ENCODE measurements at regions not wholly inside any gene's neighbourhood (a gene's known extent, or its start where the extent isn't known, plus 50 kb on each side); places are given as distances from the start of the nearest gene placed in this dataset.

DNA sequence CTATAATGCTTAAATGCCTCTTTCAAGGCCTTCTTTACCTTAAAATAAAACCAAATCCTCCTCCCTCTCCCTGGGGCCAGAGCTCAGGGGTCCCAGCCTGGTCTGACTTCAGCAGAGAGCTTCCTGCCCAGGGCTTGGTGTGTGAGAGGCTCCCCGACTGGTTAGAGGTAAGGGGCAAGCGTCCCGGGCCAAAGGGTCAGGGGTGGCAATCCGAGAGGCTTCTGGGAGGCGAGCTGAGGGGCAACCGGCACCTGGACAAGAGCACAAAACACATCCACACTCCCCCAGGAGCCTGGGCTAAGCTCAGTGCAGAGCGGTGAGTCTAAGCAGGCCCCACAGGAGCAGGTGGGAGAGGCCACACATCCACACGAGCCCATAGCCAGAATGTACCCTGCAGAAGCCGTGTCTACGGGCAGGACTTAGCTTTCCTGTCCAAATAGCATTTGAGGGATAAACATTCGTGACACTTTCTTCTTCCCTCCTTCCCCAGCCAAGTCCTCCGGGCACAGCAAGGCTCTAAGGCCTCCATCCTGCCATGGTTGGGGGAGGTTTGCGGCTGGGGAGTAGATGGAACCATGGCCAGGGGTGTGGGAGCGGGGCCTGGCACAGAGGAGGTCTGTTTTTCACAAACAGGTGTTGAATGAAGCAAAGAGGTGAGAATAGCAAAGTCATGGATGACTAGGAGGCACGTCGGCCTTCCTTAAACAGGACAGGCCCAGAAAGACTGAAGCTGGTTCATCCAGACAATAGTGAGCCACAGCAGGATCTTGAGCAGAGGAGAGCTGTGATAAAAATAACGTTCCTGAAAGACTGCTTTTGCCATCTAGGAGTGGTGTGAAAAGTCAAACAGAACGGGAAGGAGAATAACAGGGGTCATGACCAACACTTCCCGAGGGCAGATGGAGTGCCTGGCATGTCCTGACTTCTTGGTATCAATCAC lies 98.7 kb upstream of the IQSEC1 start:
- Histone ChIP-seq H3K36me3 (ENCODE audit: control insufficient read depth, insufficient read depth, low read length) (no peaks in the 10 kb centered on the region), H3K27me3 (ENCODE audit: control insufficient read depth, insufficient read depth, low read length) (peaks cover 5% of the 10 kb centered on the region), H3K4me3 (ENCODE audit: low read depth, low read length) (no peak overlapping the region)
- DNase-seq (ENCODE audit: low read depth), result no peak
- no peak for TF ChIP-seq CTCF (IDR thresholded peaks at IDR 0.05; ENCODE audit: insufficient read depth, low read length, poor library complexity, severe bottlenecking)

GRCh38 chr3:13170317-13170716 lies 97.1 kb upstream of the IQSEC1 start:
- TF ChIP-seq CTCF (IDR thresholded peaks at IDR 0.05; ENCODE audit: insufficient read depth, low read length, poor library complexity, severe bottlenecking), result no peak
- H3K4me3 ChIP-seq (ENCODE audit: low read depth, low read length), result no peak overlapping the region
- DNase-seq (ENCODE audit: low read depth), result no peak
- H3K36me3 ChIP-seq (ENCODE audit: control insufficient read depth, insufficient read depth, low read length), result no peaks in the 10 kb centered on the region
- peaks cover 11% of the 10 kb centered on the region for H3K27me3 ChIP-seq (ENCODE audit: control insufficient read depth, insufficient read depth, low read length)

GRCh38 chr3:13168391-13168790 lies 95.2 kb upstream of the IQSEC1 start:
- DNase-seq (ENCODE audit: low read depth), result no peak
- Histone ChIP-seq H3K36me3 (ENCODE audit: control insufficient read depth, insufficient read depth, low read length) (no peaks in the 10 kb centered on the region), H3K4me3 (ENCODE audit: low read depth, low read length) (no peak overlapping the region), H3K27me3 (ENCODE audit: control insufficient read depth, insufficient read depth, low read length) (peaks cover 16% of the 10 kb centered on the region)
- TF ChIP-seq CTCF (IDR thresholded peaks at IDR 0.05; ENCODE audit: insufficient read depth, low read length, poor library complexity, severe bottlenecking), result no peak

DNA sequence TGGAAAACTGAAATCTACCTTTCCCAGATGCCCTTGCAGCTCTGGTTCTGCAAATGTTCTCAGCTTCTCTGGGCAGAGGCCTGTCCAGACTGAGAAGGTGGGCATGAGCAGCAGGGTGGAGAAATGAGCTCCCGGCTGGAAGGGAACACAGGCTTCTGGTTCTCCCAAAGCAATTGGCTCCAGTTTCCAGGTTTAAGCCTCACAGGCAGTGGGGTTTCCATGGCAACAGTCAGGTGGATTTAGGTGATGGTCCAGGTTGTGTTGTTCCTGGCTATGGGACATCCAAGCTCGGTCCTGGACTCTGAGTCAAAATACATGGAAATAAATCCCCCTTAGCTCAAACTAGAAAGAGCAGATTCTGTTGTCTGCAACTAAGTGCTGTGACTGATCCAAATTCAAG lies 94.6 kb upstream of the IQSEC1 start:
- no peak for TF ChIP-seq CTCF (IDR thresholded peaks at IDR 0.05; ENCODE audit: insufficient read depth, low read length, poor library complexity, severe bottlenecking)
- DNase-seq (ENCODE audit: low read depth), result no peak
- Histone ChIP-seq H3K4me3 (ENCODE audit: low read depth, low read length) (no peak overlapping the region), H3K36me3 (ENCODE audit: control insufficient read depth, insufficient read depth, low read length) (no peaks in the 10 kb centered on the region), H3K27me3 (ENCODE audit: control insufficient read depth, insufficient read depth, low read length) (peaks cover 16% of the 10 kb centered on the region)

GRCh38 chr3:13167064-13167743 lies 94.0 kb upstream of the IQSEC1 start:
- no peak for TF ChIP-seq CTCF (IDR thresholded peaks at IDR 0.05; ENCODE audit: insufficient read depth, low read length, poor library complexity, severe bottlenecking)
- Histone ChIP-seq H3K36me3 (ENCODE audit: control insufficient read depth, insufficient read depth, low read length) (no peaks in the 10 kb centered on the region), H3K4me3 (ENCODE audit: low read depth, low read length) (no peak overlapping the region), H3K27me3 (ENCODE audit: control insufficient read depth, insufficient read depth, low read length) (peaks cover 16% of the 10 kb centered on the region)
- no peak for DNase-seq (ENCODE audit: low read depth)
